Liver (tissue), 8 donors: ENCODE measurements at regions not wholly inside any gene's neighbourhood (a gene's known extent, or its start where the extent isn't known, plus 50 kb on each side); places are given as distances from the start of the nearest gene placed in this dataset.

Experiments
- DNase-seq: peaks from one replicate; pipeline ENCODE4 v3.0.0-alpha.2; 2017; ENCODE audit warnings: low spot score
- H3K27ac ChIP-seq, 2 donors: one replicate each; pipeline ENCODE4 v1.7.0; 2013; ENCODE audit warnings: inconsistent platforms in 2 of 2, low read length in 2 of 2, control low read depth in 1 of 2, low read depth in 1 of 2, mild to moderate bottlenecking in 1 of 2
- H3K27me3 ChIP-seq, 4 donors: one replicate each; pipeline versions ENCODE4 v1.6.1 to v1.7.0; 2013; ENCODE audit warnings: low read length in 3 of 4, inconsistent platforms in 1 of 4, mild to moderate bottlenecking in 1 of 4, moderate library complexity in 1 of 4; ENCODE audit not compliant: control insufficient read depth in 4 of 4, insufficient read depth in 4 of 4
- H3K36me3 ChIP-seq, 4 donors: one replicate each; pipeline versions ENCODE4 v1.6.1 to v1.7.0; 2013; ENCODE audit warnings: low read length in 3 of 4, mild to moderate bottlenecking in 3 of 4, low read depth in 1 of 4, moderate library complexity in 1 of 4; ENCODE audit not compliant: control insufficient read depth in 4 of 4, insufficient read depth in 3 of 4
- H3K4me1 ChIP-seq, 4 donors: one replicate each; pipeline versions ENCODE4 v1.6.1 to v1.7.0; 2013; ENCODE audit warnings: low read length in 3 of 4, mild to moderate bottlenecking in 3 of 4, moderate library complexity in 1 of 4; ENCODE audit not compliant: control insufficient read depth in 4 of 4, insufficient read depth in 4 of 4
- H3K4me3 ChIP-seq, 3 donors: one replicate each; pipeline versions ENCODE4 v1.6.1 to v1.7.0; 2013; ENCODE audit warnings: low read length in 3 of 3, control low read depth in 1 of 3, low read depth in 1 of 3, mild to moderate bottlenecking in 1 of 3
- H3K9ac ChIP-seq, 2 donors: one replicate each; pipeline ENCODE4 v1.7.0; 2013; ENCODE audit warnings: low read length in 2 of 2, mild to moderate bottlenecking in 2 of 2, moderate library complexity in 2 of 2, control low read depth in 1 of 2, low read depth in 1 of 2
- H3K9me3 ChIP-seq, 4 donors: one replicate each; pipeline versions ENCODE4 v1.6.1 to v1.7.0; 2013; ENCODE audit warnings: low read length in 3 of 4; ENCODE audit not compliant: control insufficient read depth in 4 of 4
- ATF3 ChIP-seq: IDR thresholded peaks from 2 replicates; pipeline ENCODE4 v1.6.1; 2016; ENCODE audit warnings: antibody characterized with exemption
- CTCF ChIP-seq: fragments of 150-350 bp; IDR thresholded peaks from 2 replicates; pipeline ENCODE4 v1.5.1; 2017; ENCODE audit warnings: improper control_type of control experiment, low read depth, low read length; ENCODE audit not compliant: missing input control
- EGR1 ChIP-seq, 2 donors: IDR thresholded peaks; 2 replicates each; pipeline ENCODE4 v1.6.1; 2016 to 2018; ENCODE audit warnings: antibody characterized with exemption in 2 of 2, low read depth in 2 of 2
- FOXA1 ChIP-seq: IDR thresholded peaks from 2 replicates; pipeline ENCODE4 v1.6.1; 2016; ENCODE audit warnings: antibody characterized with exemption
- FOXA2 ChIP-seq: IDR thresholded peaks from 2 replicates; pipeline ENCODE4 v1.6.1; 2016; ENCODE audit warnings: antibody characterized with exemption
- HNF4A ChIP-seq, 2 donors: conservative IDR thresholded peaks; 2 replicates each; pipeline ENCODE4 v1.6.1; 2016; ENCODE audit warnings: antibody characterized with exemption in 2 of 2, mild to moderate bottlenecking in 2 of 2
- HNF4G ChIP-seq: IDR thresholded peaks from 2 replicates; pipeline ENCODE4 v1.6.1; 2016; ENCODE audit warnings: antibody characterized with exemption
- JUND ChIP-seq, 2 donors: IDR thresholded peaks; 2 replicates each; pipeline ENCODE4 v1.6.1; 2016; ENCODE audit warnings: antibody characterized with exemption in 2 of 2
- NR2F2 ChIP-seq: IDR thresholded peaks from 2 replicates; pipeline ENCODE4 v1.6.1; 2016; ENCODE audit warnings: antibody characterized with exemption
- RAD21 ChIP-seq, 2 donors: IDR thresholded peaks; 2 replicates each; pipeline ENCODE4 v1.6.1; 2016; ENCODE audit warnings: antibody characterized with exemption in 2 of 2, mild to moderate bottlenecking in 2 of 2
- RXRA ChIP-seq, 2 donors: IDR thresholded peaks; 2 replicates each; pipeline ENCODE4 v1.6.1; 2017 to 2018; ENCODE audit warnings: antibody characterized with exemption in 2 of 2, mild to moderate bottlenecking in 1 of 2
- SP1 ChIP-seq: IDR thresholded peaks from 2 replicates; pipeline ENCODE4 v1.6.1; 2018; ENCODE audit warnings: antibody characterized with exemption, mild to moderate bottlenecking
- TAF1 ChIP-seq: conservative IDR thresholded peaks from 2 replicates; pipeline ENCODE4 v1.6.1; 2016; ENCODE audit warnings: antibody characterized with exemption, mild to moderate bottlenecking
- YY1 ChIP-seq: IDR thresholded peaks from 2 replicates; pipeline ENCODE4 v1.6.1; 2016; ENCODE audit warnings: antibody characterized with exemption, mild to moderate bottlenecking
- ZBTB33 ChIP-seq: IDR thresholded peaks from 2 replicates; pipeline ENCODE4 v1.6.1; 2016; ENCODE audit warnings: antibody characterized with exemption
- WGBS: extraction: QIAGEN DNeasy Blood & Tissue Kit; methylation state at CpG from one replicate; pipeline ENCODE4 v1.1.7; 2013; 5-methylcytosine and 5-hydroxymethylcytosine counted together
- donor health status: healthy.
- donor health status: healthy.
- donor health status: healthy.
- donor health status: healthy.
- donor health status: healthy.

GRCh38 chr20:56766528-56766927 is 137.4 kb downstream of the TFAP2C start:
- Histone ChIP-seq H3K9ac (no peak overlapping the region), H3K4me1 (no peaks in the 10 kb centered on the region), H3K27ac (no peak overlapping the region), H3K27me3 (no peaks in the 10 kb centered on the region), H3K4me3 (no peak overlapping the region), H3K9me3 (peaks cover 0 to 2% (median 0%) of the 10 kb centered on the region in 4 donors), H3K36me3 (no peaks in the 10 kb centered on the region)
- WGBS, result 74% methylated on average over 3 of the region's 3 CpGs
- no peak for DNase-seq
- no peak for TF ChIP-seq CTCF
- no peak for TF ChIP-seq HNF4A (conservative IDR thresholded peaks at IDR 0.05)
- no peak for TF ChIP-seq YY1
- TF ChIP-seq NR2F2, result no peak
- TF ChIP-seq EGR1 (IDR thresholded peaks at IDR 0.05; ENCODE audit: low read depth in 2 of 2), result no peak
- no peak for TF ChIP-seq HNF4G
- no peak for TF ChIP-seq RAD21 (IDR thresholded peaks at IDR 0.05)
- TF ChIP-seq JUND (IDR thresholded peaks at IDR 0.05), result no peak

- no peak for TF ChIP-seq TAF1
- TF ChIP-seq RXRA (IDR thresholded peaks at IDR 0.05), result no peak
- TF ChIP-seq FOXA2, result no peak
- no peak for TF ChIP-seq CTCF
- TF ChIP-seq SP1, result no peak
- no peak for TF ChIP-seq RAD21 (IDR thresholded peaks at IDR 0.05)
- TF ChIP-seq ATF3, result no peak
- TF ChIP-seq FOXA1, result no peak
- no peak for TF ChIP-seq ZBTB33
- TF ChIP-seq HNF4A (conservative IDR thresholded peaks at IDR 0.05), result no peak
- WGBS, result 74% methylated on average over 7 of the region's 7 CpGs
- Histone ChIP-seq H3K27ac (no peak overlapping the region), H3K9ac (no peak overlapping the region), H3K27me3 (no peaks in the 10 kb centered on the region), H3K36me3 (no peaks in the 10 kb centered on the region), H3K4me1 (no peaks in the 10 kb centered on the region), H3K4me3 (no peak overlapping the region), H3K9me3 (peaks cover 0 to 2% (median 0%) of the 10 kb centered on the region in 4 donors)
- DNase-seq, result no peak
These were observed 141.0 kb downstream of the TFAP2C start for GRCh38 chr20:56769921-56770600.
